ENCODE measurements at regions not wholly inside any gene's neighbourhood (a gene's known extent, or its start where the extent isn't known, plus 50 kb on each side); places are given as distances from the start of the nearest gene placed in this dataset.

DNA sequence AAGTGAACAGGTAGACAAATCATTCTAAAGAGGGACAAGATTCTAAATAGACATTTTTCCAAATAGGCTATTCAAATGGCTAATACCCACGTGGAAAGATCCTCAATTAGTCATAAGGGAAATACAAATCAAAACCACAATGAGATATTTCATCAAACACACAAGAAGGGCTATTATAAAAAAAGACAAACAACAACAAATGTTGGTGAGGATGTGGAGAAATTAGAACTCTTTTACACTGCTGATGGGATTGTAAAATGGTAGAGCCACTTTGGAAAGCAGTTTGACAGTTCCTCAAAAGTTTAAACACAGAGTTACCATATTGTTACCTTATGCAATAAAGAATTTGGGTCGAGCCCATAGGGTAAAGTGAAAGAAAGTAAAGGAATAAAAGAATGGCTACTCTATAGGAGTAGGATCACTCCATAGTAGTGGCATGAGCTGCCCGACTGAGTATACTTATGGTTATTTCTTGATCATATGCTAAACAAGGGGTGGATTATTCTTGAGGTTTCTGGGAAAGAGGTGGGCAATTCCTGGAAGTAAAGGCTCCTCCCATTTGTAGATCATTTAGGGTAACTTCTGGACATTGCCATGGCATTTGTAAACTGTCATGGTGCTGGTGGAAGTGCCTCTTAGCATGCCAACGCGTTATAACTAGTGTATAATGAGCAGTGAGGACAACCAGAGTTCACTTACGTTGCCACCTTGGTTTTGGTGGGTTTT lies 58.9 kb upstream of the FAM9C start:
- no peak for TF ChIP-seq CREB1 (IDR thresholded peaks at IDR 0.05; ENCODE audit: low read depth)
- no peak for TF ChIP-seq EGR1 (IDR thresholded peaks at IDR 0.05)
- no peak for TF ChIP-seq TAF1 (IDR thresholded peaks at IDR 0.05; ENCODE audit: low read depth)
- TF ChIP-seq CEBPB (IDR thresholded peaks at IDR 0.05): no peak
- TF ChIP-seq, protein P1, sequence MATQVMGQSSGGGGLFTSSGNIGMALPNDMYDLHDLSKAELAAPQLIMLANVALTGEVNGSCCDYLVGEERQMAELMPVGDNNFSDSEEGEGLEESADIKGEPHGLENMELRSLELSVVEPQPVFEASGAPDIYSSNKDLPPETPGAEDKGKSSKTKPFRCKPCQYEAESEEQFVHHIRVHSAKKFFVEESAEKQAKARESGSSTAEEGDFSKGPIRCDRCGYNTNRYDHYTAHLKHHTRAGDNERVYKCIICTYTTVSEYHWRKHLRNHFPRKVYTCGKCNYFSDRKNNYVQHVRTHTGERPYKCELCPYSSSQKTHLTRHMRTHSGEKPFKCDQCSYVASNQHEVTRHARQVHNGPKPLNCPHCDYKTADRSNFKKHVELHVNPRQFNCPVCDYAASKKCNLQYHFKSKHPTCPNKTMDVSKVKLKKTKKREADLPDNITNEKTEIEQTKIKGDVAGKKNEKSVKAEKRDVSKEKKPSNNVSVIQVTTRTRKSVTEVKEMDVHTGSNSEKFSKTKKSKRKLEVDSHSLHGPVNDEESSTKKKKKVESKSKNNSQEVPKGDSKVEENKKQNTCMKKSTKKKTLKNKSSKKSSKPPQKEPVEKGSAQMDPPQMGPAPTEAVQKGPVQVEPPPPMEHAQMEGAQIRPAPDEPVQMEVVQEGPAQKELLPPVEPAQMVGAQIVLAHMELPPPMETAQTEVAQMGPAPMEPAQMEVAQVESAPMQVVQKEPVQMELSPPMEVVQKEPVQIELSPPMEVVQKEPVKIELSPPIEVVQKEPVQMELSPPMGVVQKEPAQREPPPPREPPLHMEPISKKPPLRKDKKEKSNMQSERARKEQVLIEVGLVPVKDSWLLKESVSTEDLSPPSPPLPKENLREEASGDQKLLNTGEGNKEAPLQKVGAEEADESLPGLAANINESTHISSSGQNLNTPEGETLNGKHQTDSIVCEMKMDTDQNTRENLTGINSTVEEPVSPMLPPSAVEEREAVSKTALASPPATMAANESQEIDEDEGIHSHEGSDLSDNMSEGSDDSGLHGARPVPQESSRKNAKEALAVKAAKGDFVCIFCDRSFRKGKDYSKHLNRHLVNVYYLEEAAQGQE (IDR thresholded peaks at IDR 0.05; ENCODE audit: low read depth): no peak
- no peak for TF ChIP-seq EP300 (IDR thresholded peaks at IDR 0.05; ENCODE audit: borderline replicate concordance)
- no peak for TF ChIP-seq FOXM1 (IDR thresholded peaks at IDR 0.05; ENCODE audit: borderline replicate concordance, low read depth)
- no peak for TF ChIP-seq RAD21 (IDR thresholded peaks at IDR 0.05; ENCODE audit: low read depth)
- no peak for TF ChIP-seq ZBTB7A (IDR thresholded peaks at IDR 0.05; ENCODE audit: low read depth)
- TF ChIP-seq, protein P2, sequence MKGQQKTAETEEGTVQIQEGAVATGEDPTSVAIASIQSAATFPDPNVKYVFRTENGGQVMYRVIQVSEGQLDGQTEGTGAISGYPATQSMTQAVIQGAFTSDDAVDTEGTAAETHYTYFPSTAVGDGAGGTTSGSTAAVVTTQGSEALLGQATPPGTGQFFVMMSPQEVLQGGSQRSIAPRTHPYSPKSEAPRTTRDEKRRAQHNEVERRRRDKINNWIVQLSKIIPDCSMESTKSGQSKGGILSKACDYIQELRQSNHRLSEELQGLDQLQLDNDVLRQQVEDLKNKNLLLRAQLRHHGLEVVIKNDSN (IDR thresholded peaks at IDR 0.05): no peak
- TF ChIP-seq TEAD4 (IDR thresholded peaks at IDR 0.05): no peak
- no peak for TF ChIP-seq TCF12 (IDR thresholded peaks at IDR 0.05; ENCODE audit: low read depth)
